ENCODE measurements at regions not wholly inside any gene's neighbourhood (a gene's known extent, or its start where the extent isn't known, plus 50 kb on each side); places are given as distances from the start of the nearest gene placed in this dataset.

DNA sequence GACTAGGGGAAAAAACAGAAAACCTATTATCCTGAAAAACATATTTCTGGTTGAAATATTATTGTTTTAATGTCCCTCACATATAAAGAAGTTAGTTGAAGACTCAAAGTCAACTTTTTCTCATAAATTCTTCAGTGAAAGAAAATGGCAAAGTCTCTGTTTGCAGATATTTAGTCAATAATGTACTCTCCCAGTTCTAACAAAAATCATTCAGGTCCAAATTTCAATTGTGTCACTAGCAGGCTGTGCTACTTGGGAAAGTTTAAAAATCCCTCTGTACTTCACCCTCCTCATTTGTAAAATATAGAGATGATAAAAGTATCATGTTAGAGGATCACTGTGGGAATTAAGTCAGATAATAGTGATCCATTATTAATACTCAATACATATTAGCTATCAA, 496.5 kb downstream of the FSCB start:
- DNase-seq: no peak

DNA sequence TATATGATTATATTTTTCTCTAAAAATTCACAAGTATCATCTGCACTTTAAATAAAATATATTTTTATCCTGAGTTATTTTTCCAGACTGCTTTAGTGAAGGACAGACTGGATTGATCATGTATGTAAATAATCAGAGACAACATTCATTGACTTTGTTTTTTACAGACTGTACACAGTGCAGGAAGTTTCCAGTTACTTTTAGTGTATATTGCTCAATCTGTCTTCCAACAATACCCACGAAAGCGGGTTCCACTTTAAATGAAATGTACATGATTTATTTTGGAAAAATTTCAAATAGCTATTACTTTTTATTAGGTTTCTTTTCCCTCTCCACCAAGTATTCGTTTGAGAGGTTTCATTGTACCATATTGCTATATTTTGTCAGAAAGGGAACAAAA, 497.0 kb downstream of the FSCB start:
- DNase-seq: no peak

DNA sequence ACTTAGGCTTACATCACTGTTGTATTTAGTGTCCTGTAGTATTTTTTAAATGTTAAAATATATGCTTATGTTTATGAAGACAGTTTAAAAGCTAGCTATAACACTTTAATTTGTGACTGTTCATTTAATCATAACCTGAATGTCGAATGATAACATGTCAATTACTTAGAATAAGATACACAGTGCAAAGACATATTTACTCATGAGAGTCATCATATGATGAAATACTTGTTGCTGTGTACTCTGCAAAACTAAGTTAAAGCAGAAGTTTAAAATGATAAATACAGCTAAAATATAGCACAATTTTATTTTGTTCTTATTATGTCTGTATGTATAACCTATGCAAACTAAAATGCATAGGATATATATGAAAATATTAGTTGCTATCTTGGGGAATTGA, 497.4 kb downstream of the FSCB start:
- DNase-seq: no peak

DNA sequence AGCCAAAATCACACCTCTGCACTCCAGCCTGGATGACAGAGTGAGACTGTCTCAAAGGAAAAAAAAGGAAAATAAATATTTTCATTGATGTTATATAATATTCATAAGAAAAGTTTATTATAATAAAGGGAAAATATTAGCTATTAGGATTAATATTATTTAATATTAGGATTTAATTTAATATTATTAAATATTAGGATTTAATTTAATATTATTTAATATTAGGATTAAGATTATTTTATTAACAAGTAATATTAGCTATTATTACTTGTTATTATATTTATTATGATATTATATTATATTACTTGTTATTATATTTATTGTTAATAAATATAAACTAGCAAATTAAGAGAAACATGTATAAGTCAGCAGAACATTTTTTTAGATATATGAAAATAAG, 518.1 kb downstream of the FSCB start:
- no peak for DNase-seq

DNA sequence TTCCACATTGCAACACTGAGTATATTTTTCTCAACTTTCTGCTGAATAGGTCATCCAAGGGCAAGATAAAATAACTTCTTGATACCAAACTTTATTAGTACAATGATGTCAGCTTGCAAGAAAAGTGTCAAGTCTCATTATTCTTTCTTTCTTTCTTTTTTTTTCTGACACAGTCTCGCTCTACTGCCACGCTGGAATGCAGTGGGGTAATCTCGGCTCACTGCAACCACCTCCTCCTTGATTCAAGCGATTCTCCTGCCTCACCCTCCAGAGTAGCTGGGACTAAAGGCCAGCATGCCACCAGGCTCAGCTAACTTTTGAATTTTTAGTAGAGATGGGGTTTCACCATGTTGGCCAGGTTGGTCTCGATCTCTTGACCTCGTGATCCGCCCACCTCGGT, 523.4 kb downstream of the FSCB start:
- no peak for DNase-seq

DNA sequence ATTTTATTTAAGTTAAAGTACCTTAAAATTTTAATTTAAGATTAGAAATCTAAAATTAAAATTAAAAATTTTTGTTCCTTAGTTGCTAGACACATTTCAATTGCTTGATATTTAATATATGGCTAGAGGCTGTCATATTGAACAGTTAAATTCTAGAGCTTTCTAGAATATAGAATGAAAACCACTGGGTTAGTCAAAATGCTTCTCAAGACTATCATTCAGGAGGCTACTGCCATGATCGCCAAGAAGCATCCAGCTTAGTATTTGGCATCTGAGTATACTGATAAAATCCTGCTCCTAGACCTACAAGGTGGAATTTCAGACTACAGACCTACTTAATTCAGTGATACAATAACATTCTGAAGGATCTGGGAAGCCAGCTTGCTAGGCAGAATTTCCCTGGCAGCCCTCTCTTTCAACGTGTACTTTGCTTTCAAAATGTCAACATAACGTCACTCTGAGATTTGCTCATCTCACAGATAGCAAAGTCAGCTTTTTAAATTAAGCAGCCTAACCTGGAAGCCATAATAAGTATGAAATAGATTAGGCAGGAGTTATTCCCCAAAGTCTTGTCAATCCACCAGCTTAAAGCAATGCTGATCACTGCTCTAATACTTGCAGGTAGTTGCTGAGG, 525.8 kb downstream of the FSCB start:
- DNase-seq: no peak

DNA sequence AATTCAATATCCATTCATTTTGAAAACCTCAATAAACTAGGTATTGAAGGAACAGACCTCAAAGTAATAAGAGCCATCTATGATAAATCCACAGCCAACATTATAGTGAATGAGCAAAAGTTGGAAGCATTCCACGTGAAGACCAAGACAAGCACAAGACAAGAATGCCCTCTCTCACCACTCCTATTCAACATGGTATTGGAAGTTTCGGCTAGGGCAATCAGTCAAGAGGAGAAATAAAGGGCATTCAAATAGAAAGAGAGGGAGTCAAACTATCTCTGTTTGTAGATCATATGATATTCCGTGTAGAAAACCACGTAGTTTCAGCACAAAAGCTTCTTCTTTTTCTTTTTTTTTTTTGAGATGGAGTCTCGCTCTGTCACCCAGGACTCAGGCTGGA, 550.3 kb downstream of the FSCB start:
- no peak for DNase-seq

DNA sequence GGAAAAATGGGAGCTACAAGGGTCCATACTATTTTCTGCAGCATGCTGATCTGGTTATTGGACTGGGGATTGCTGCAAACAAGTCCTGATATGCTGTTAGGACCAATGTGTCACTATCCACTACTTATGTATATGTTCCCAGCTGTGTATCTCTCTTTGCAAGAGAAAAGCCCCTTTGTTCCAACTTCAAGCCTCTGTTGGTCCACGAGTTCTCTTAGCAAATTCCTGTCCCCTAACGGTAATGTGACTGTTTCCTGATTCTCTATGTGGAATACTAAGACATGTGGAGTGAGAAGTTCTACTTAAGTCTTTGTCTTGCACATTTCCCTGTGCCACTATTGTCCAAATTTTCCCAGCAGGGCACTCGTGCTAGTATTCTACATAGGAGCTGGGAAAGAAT, 557.7 kb downstream of the FSCB start:
- no peak for DNase-seq

DNA sequence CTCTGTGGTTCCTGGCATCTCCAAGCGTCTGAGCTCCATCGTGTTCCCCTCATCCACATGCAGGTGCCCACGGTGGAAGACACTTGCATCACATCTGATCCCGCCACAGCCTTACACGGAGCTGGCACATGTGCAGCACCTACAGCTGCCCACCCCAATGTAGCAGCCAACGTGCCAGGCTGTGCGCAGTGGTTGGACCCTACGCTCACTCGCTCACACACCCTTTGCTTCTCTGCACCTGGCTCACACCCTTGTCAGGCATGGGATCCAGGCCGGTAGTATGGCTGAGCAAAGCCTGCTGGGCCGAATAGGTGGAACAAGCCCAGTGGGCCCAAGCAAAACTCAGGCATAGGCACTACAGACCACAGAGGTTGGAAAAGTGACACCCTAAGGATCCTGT, 567.2 kb downstream of the FSCB start:
- DNase-seq: no peak

DNA sequence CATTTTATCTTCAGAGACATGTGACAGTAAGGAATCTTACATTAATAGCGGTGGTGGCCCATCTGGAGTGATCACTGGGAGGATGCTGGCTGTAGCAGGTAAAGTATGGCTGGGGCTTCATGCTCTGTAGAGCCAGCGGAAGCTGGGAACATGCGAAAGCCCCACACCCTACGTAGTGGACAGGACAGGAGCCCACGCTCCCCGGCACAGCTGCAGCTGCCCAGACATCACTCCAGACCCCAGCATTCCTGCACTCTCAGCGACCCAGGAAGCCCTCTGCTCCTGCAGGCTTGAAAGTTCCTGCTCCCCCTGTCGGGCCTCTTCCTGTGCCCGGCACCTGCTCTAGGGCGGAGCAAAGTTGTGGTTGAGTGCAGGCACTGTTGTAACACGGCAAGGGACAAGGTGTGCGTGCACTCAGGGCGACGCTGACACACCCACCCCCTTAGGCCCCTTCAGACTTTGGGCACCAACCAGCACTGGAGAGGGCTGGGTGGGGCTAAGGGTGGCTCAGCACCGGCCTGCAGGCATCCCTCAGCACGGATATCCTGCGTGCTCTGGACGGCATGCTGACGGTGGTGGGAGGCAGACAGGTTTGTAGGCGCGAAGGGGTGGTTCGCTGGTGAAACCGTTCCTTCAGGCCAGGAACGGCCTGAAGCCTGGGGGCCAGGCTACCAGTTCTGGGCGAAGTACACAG, 568.3 kb downstream of the FSCB start:
- no peak for DNase-seq

DNA sequence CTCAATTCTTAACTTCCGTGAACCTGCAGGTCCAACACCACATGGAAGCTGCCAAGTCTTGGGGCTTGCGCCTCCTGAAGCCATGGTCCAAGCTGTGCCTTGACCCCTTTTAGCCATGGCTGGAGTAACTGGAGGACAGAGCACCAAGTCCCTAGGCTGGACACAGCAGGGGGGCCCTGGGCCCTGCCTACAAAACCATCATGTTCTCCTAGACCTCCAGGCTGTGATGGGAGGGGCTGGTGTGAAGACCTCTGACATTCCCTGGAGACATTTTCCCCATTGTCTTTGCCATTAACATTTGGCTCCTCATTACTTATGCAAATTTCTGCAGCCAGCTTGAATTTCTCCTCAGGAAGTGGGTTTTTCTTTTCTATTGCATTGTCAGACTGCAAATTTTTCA, 570.1 kb downstream of the FSCB start:
- DNase-seq: no peak

DNA sequence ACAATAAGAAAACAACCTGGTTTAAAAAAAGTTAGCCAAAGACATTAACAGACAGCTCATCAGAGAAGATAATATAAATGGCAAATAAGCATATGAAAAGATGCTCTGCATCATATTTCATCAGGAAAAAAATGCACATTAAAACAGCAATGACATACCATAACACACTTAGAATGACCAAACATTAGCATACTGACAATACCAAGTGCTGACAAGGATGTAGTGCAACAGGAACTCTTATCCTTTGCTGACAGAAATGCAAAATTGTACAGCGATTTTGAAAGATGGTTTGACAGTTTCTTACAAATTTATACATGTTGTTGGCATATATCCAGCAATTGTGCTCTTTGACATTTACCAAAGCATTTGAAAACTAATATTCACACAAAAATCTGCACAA, 573.0 kb downstream of the FSCB start:
- no peak for DNase-seq

DNA sequence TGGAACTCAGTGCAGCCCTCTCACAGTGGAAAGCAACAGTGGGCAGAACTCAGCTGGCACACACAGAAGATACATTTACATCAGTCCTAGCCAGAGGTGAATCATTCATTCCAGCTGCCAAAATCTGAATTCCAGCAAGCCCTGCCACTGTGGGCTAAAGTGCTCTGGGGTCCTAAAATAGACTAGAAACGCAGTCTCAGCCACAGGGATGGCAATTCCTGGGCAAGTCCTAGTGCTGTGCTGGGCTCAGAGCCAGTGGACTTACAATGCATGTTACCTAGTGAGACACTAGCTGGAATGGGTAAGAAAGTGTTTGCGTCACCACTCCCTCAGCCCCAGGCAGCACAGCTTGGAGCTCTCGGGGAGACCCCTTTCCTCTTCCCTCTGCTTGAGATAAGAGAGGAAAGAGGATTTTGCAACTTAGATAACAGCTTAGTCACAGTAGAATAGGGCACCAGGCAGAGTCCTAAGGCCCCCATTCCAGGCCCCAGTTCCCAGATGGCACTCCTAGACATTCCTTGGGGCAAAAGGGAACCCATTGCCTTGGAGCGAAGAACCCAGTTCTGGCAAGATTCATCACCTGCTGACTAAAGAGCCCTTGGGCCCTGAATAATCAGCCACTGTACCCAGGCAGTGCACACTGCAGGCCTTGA, 592.9 kb downstream of the FSCB start:
- no peak for DNase-seq

DNA sequence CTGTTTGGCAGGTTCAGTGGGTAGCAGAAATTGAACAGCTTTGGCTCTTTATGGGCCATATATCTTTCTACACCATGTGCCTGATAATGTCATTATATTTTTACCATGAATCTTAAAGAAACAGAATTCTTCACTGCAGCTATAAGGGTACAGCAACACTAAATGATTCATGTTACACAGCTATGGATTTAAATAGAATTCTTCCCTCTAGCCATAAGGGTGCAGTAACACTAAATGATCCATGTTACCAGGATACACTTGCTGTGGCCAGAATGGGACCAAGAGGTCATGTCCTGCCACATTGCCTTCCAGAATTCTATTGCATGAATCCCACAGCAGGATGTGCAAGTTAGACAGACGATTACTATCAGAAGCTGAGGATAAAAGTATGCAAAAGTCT, 603.9 kb downstream of the FSCB start:
- no peak for DNase-seq

DNA sequence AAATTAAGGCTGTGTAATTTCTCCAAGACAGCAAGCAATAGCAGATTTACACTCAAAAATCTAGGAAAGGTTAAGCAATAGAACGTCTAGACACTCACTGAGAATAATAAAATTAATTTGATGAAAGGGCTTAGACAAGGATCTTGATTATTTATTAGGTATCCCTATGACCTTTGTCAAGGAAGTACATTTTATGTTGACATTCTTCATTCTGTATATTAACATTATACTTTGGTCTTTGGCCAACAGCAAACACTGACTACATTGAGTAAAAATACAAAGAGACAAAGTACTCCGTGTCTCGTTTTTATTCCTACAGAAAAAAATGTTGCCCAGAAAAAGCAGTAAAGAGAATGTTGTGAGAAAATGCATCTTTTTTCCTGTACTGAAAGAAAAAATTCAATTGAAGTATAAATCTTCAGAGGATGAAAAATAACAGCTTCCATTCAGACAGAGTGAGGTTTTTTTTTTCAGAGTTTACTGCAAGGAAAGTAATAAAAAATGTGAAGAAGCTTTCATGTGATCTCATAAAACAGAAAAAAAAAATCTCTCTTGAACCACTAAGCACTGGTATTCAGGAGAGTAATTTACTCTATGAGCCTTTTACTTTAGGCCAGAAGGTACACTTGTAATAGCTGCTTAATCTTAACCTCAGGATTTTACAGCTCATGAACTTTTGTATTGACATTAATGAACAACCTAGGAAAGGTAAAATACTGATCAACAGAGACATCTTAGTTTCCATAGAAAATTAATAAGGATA, 605.0 kb downstream of the FSCB start:
- no peak for DNase-seq

DNA sequence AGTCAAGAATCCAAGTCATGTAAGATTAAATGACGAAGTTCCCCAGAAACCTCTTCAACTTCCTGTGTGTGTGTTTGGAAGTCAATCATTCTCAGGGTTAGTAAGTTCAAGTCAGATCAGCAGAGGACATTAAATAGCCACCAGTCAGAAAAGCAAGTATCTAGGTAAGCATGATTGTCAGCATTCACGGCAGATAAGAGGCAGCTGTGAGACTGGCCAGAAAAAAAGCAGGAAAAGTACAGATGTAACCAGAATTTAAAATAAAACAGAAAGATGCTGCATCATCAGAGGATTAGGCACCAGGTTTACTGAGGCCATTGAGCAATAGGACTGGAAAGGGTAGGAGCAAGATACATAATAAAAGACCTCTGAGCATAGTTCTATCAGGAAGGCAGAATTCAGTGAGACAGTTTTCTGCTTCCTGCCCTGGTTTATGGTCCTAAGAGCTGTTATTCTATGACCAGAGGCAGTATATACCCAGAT, 606.9 kb downstream of the FSCB start:
- no peak for DNase-seq

DNA sequence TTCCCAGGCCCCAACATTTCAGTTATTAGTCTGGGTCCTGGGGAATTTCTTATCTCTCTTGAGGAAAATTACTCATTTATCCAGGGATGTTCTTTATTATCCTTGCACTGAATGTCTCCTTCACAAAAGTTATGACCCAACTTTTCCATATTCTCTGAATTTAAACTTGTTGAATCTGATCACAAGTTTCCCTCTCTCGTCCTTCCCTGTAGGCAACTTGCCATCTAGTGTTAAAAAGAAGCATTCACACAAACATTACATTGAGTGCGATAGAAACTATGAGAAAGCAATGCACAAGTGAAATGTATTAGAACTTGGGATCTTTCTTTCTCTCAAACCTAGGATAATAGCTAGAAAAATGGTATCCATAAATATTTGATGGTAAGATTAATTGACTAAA, 608.4 kb downstream of the FSCB start:
- DNase-seq: no peak

DNA sequence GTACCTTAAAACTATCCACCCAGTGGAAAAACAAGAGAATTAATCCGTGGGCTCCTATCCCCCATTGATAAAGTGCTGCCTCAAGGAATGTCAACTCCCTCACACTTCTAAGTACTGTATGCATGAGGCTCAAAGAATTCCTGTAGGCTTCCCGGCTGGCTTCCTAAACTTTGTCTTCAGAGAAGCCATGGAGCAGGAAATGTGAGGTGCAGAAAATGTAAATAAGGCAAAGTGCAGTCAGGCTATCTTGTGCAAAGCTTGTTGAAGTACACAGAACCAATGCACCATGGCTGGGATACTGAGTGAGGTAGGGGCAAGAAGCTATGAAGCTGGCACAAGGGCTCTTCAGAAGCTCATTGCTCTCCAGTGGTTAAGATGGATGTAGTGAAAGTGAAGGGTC, 611.0 kb downstream of the FSCB start:
- DNase-seq: no peak

DNA sequence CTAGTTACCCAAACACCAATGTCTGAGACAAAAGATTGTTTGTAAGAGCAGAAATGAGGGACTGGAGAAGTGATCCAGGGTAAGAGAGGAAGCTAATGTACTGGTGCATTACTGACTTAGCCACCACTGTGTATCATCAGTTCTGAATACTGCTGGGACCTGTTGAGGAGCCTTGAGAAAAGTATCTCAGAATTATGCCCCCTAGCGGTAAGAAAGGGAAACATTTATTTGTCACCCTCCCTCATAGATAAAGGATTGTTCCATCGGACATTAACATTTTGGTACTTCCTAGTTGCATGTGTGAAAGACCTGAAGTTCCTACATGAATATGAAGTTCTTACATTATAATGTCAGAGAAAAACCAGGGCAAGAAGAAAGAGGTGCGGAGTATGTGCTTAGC, 612.5 kb downstream of the FSCB start:
- no peak for DNase-seq

DNA sequence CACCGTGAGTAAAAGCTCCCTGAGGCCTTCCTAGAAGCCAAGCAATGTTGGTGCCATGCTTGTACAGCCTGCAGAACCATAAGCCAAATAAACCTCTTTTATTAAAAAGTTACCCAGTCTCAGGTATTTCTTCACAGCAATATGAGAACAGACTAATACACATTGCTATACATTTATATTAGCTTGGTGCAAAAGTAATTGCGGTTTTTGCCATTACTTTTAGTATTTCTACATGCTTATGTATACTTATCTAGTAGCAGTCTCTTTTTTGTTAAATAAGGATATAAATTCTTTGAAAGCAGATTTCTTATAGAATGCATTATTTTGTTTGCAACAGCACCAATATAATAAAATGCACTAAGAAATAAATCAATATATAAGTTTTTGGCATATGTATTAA, 619.6 kb downstream of the FSCB start:
- DNase-seq: no peak

DNA sequence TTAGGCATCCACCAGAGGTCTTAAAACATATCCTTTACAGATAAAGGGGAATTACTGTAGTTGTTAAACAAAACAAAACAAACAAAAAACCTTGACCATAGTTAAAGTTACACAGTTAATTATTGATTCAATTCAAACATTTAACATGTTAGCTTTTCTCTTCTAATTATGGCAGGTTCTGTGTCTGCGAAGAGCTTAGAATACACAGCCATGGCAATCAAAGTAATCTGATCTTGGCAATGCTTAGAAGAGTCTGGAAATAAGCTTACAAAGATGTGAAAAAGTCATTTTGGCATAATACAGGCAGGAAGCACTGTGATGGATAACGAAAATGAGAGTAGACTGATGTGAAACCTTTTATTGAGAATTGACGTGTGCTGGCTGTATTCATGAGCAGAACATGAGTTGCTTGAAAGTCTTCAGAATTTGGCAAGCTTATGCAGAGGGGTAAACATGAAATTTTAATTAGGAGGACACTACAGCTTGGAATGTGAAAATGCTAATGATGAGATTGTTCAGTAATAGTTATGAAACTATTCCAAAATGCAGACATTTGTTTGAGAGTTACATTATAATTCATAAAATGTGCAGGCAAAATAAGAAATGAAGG, 629.6 kb downstream of the FSCB start:
- DNase-seq: no peak

Data from amygdala (tissue), 56 donors.